ENCODE measurements at regions not wholly inside any gene's neighbourhood (a gene's known extent, or its start where the extent isn't known, plus 50 kb on each side); places are given as distances from the start of the nearest gene placed in this dataset.

DNA sequence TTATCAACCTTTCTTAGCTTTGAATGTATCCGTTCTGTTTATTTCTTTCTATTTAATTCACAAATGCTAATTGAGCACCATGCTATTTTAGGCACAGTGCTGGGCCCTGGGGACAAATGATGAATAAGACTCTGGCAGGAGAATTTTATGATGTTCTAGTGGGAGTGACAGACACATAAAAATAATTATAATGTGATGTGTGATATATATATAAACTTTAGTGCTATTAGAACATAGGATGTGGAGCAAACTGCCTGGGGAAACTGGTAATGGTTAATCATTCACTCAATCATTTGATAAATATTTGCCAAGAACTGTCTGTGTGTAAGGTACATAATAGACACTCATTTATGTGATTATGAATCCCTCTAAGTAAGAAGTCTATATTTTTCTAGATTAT lies 50.7 kb upstream of the FRY start:
- no peak for TF ChIP-seq CTCF (IDR thresholded peaks at IDR 0.05; ENCODE audit: insufficient read depth in 1 of 2, low read depth in 1 of 2, low read length in 1 of 2, severe bottlenecking in 1 of 2, unreplicated experiment in 1 of 2)
- CTCF ChIA-PET = no interaction called here
- intact Hi-C loops (cut with micrococcal nuclease; ENCODE audit: unreplicated experiment) = no loop called here

More for the DNA sequence above, 50.7 kb upstream of the FRY start:
- Mint-ChIP-seq H3K27ac (ENCODE audit: unreplicated experiment) (no peak overlapping the region), H3K4me1 (ENCODE audit: low read depth, unreplicated experiment) (peaks cover 13% of the 10 kb centered on the region), H3K4me3 (ENCODE audit: unreplicated experiment) (no peak overlapping the region), H3K9me3 (ENCODE audit: unreplicated experiment) (no peaks in the 10 kb centered on the region), H3K36me3 (ENCODE audit: insufficient read depth, unreplicated experiment) (no peaks in the 10 kb centered on the region), H3K27me3 (ENCODE audit: insufficient read depth, unreplicated experiment) (no peaks in the 10 kb centered on the region)
- H3K9me3 ChIP-seq = no peaks in the 10 kb centered on the region; the same call in 1 of the 2 replicates
- H3K27me3 ChIP-seq (replicated peaks; ENCODE audit: control insufficient read depth, insufficient read depth, low read length) = no peaks in the 10 kb centered on the region
- DNase-seq = no peak
- no peaks in the 10 kb centered on the region for H3K36me3 ChIP-seq (ENCODE audit: control insufficient read depth, insufficient read depth, low read length)
- BruUV-seq (replicated peaks) = no TSS peak
- peaks cover 15% of the 10 kb centered on the region; the same call in 1 of the 2 replicates for H3K4me1 ChIP-seq
- POLR2A ChIA-PET = no interaction called here
- H3K4me3 ChIP-seq (ENCODE audit: low read depth, low read length) = no peak overlapping the region

Data from Caco-2 (cell line).